Activated T-cell treated with anti-CD3 and anti-CD28 coated beads, Interleukin-2, amount 50 U/mL, for 4 hours (primary cell): ENCODE measurements at regions not wholly inside any gene's neighbourhood (a gene's known extent, or its start where the extent isn't known, plus 50 kb on each side); places are given as distances from the start of the nearest gene placed in this dataset.

Experiments
- ATAC-seq, 2 donors: fragments of 200-7000 bp; cut with Tn5 transposase; one replicate each; pipeline ENCODE4 v1.10.0; 2021
- DNase-seq: peaks from one replicate; pipeline ENCODE4 v3.0.0-alpha.2; 2020
- H3K27me3 Mint-ChIP-seq: one replicate; pipeline ENCODE4 v1.8.0; 2021; ENCODE audit warnings: low read depth, mixed read lengths
- H3K36me3 Mint-ChIP-seq: one replicate; pipeline ENCODE4 v1.8.0; 2022; ENCODE audit warnings: mixed read lengths; ENCODE audit not compliant: insufficient read depth
- H3K4me1 Mint-ChIP-seq: one replicate; pipeline ENCODE4 v1.8.0; 2021; ENCODE audit warnings: low read depth, mixed read lengths
- H3K4me3 Mint-ChIP-seq: one replicate; pipeline ENCODE4 v1.8.0; 2021; ENCODE audit warnings: mild to moderate bottlenecking, moderate library complexity, mixed read lengths
- H3K9me3 Mint-ChIP-seq: one replicate; pipeline ENCODE4 v1.8.0; 2021; ENCODE audit warnings: mixed read lengths

GRCh38 chr20:59434960-59435359, 134.5 kb downstream of the EDN3 start:
- H3K9me3 Mint-ChIP-seq, result no peaks in the 10 kb centered on the region
- H3K27me3 Mint-ChIP-seq, result peaks cover 12% of the 10 kb centered on the region
- H3K36me3 Mint-ChIP-seq, result no peaks in the 10 kb centered on the region
- H3K4me1 Mint-ChIP-seq, result no peaks in the 10 kb centered on the region
- no peak for DNase-seq
- ATAC-seq, result no peak
- no peak overlapping the region for H3K4me3 Mint-ChIP-seq

- DNase-seq (no peak), ATAC-seq (no peak)
- Mint-ChIP-seq H3K36me3 (no peaks in the 10 kb centered on the region), H3K27me3 (peaks cover 12% of the 10 kb centered on the region), H3K9me3 (no peaks in the 10 kb centered on the region), H3K4me3 (no peak overlapping the region), H3K4me1 (no peaks in the 10 kb centered on the region)
Observed at GRCh38 chr20:59435518-59435917, 135.1 kb downstream of the EDN3 start.

- DNase-seq (no peak), ATAC-seq (no peak)
- Mint-ChIP-seq H3K36me3 (no peaks in the 10 kb centered on the region), H3K9me3 (no peaks in the 10 kb centered on the region), H3K4me1 (no peaks in the 10 kb centered on the region), H3K27me3 (peaks cover 16% of the 10 kb centered on the region), H3K4me3 (no peak overlapping the region)
Observed at GRCh38 chr20:59437601-59438031, 137.2 kb downstream of the EDN3 start.

- Mint-ChIP-seq H3K27me3 (peaks cover 15% of the 10 kb centered on the region), H3K4me3 (no peak overlapping the region), H3K36me3 (no peaks in the 10 kb centered on the region), H3K9me3 (no peaks in the 10 kb centered on the region), H3K4me1 (no peaks in the 10 kb centered on the region)
- DNase-seq, result no peak
- no peak for ATAC-seq
Observed at GRCh38 chr20:59438201-59438600, 137.8 kb downstream of the EDN3 start.

GRCh38 chr20:59439243-59439642, 138.8 kb downstream of the EDN3 start:
- Mint-ChIP-seq H3K9me3 (no peaks in the 10 kb centered on the region), H3K4me3 (no peak overlapping the region), H3K27me3 (peaks cover 20% of the 10 kb centered on the region), H3K4me1 (no peaks in the 10 kb centered on the region), H3K36me3 (no peaks in the 10 kb centered on the region)
- no peak for DNase-seq
- ATAC-seq, result no peak

- no peak overlapping the region for H3K4me3 Mint-ChIP-seq
- H3K36me3 Mint-ChIP-seq, result no peaks in the 10 kb centered on the region
- ATAC-seq, result no peak
- no peak for DNase-seq
- peaks cover 38% of the 10 kb centered on the region for H3K27me3 Mint-ChIP-seq
- H3K9me3 Mint-ChIP-seq, result no peaks in the 10 kb centered on the region
- no peaks in the 10 kb centered on the region for H3K4me1 Mint-ChIP-seq
Observed at GRCh38 chr20:59441306-59441705, 140.9 kb downstream of the EDN3 start.

- Mint-ChIP-seq H3K4me1 (no peaks in the 10 kb centered on the region), H3K4me3 (no peak overlapping the region), H3K36me3 (no peaks in the 10 kb centered on the region), H3K27me3 (peaks cover 46% of the 10 kb centered on the region), H3K9me3 (no peaks in the 10 kb centered on the region)
- DNase-seq, result no peak
- ATAC-seq, result no peak
Observed at GRCh38 chr20:59441860-59442810, 141.7 kb downstream of the EDN3 start.

GRCh38 chr20:59443550-59443949, 143.1 kb downstream of the EDN3 start:
- no peaks in the 10 kb centered on the region for H3K9me3 Mint-ChIP-seq
- peaks cover 56% of the 10 kb centered on the region for H3K27me3 Mint-ChIP-seq
- H3K36me3 Mint-ChIP-seq, result no peaks in the 10 kb centered on the region
- ATAC-seq, result no peak
- DNase-seq, result no peak
- no peaks in the 10 kb centered on the region for H3K4me1 Mint-ChIP-seq
- no peak overlapping the region for H3K4me3 Mint-ChIP-seq

- Mint-ChIP-seq H3K27me3 (peaks cover 77% of the 10 kb centered on the region), H3K9me3 (no peaks in the 10 kb centered on the region), H3K36me3 (no peaks in the 10 kb centered on the region), H3K4me3 (no peak overlapping the region), H3K4me1 (no peaks in the 10 kb centered on the region)
- no peak for ATAC-seq
- no peak for DNase-seq
Observed at GRCh38 chr20:59446376-59446775, 146.0 kb downstream of the EDN3 start.

- ATAC-seq (no peak), DNase-seq (no peak)
- H3K4me3 Mint-ChIP-seq, result no peak overlapping the region
- H3K27me3 Mint-ChIP-seq, result peaks cover 72% of the 10 kb centered on the region
- H3K9me3 Mint-ChIP-seq, result no peaks in the 10 kb centered on the region
- no peaks in the 10 kb centered on the region for H3K36me3 Mint-ChIP-seq
- H3K4me1 Mint-ChIP-seq, result no peaks in the 10 kb centered on the region
Observed at GRCh38 chr20:59448196-59448595, 147.8 kb downstream of the EDN3 start.

GRCh38 chr20:59448851-59449444, 148.5 kb downstream of the EDN3 start:
- DNase-seq (no peak), ATAC-seq (no peak)
- Mint-ChIP-seq H3K36me3 (no peaks in the 10 kb centered on the region), H3K4me1 (no peaks in the 10 kb centered on the region), H3K27me3 (peaks cover 70% of the 10 kb centered on the region), H3K9me3 (no peaks in the 10 kb centered on the region), H3K4me3 (no peak overlapping the region)

- H3K27me3 Mint-ChIP-seq, result peaks cover 50% of the 10 kb centered on the region
- ATAC-seq (no peak), DNase-seq (no peak)
- no peak overlapping the region for H3K4me3 Mint-ChIP-seq
- no peaks in the 10 kb centered on the region for H3K36me3 Mint-ChIP-seq
- peaks cover 2% of the 10 kb centered on the region for H3K4me1 Mint-ChIP-seq
- H3K9me3 Mint-ChIP-seq, result no peaks in the 10 kb centered on the region
Observed at GRCh38 chr20:59451066-59451630, 150.7 kb downstream of the EDN3 start.

GRCh38 chr20:59451641-59452040, 151.2 kb downstream of the EDN3 start:
- ATAC-seq (no peak), DNase-seq (no peak)
- no peak overlapping the region for H3K4me3 Mint-ChIP-seq
- H3K36me3 Mint-ChIP-seq, result no peaks in the 10 kb centered on the region
- H3K4me1 Mint-ChIP-seq, result peaks cover 2% of the 10 kb centered on the region
- H3K9me3 Mint-ChIP-seq, result no peaks in the 10 kb centered on the region
- H3K27me3 Mint-ChIP-seq, result peaks cover 45% of the 10 kb centered on the region

GRCh38 chr20:59452856-59453255, 151.5 kb upstream of the PHACTR3 start:
- Mint-ChIP-seq H3K4me3 (no peak overlapping the region), H3K27me3 (peaks cover 33% of the 10 kb centered on the region)
- no peak for ATAC-seq

More at GRCh38 chr20:59452856-59453255, 151.5 kb upstream of the PHACTR3 start:
- no peak for DNase-seq
- Mint-ChIP-seq H3K4me1 (peaks cover 2% of the 10 kb centered on the region), H3K9me3 (no peaks in the 10 kb centered on the region), H3K36me3 (no peaks in the 10 kb centered on the region)
